ENCODE measurements at regions not wholly inside any gene's neighbourhood (a gene's known extent, or its start where the extent isn't known, plus 50 kb on each side); places are given as distances from the start of the nearest gene placed in this dataset.

DNA sequence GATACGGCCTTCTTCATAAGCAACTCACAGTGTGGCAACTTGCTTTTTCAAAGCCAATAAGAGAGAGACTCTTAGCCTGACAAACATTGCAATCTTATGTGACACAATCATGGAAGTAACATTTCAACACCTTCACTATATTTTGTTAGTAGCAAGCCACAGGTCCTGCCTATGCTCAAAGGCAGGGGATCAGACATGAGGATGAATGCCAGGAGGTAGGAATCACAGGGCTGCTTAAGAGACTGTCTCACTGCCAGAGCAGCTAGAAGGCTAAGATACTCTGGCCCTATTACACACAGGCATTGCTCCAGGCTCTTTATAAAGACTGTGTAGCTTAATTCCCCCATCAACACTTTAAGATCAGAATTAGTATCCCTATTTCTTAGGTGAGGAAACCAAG lies 236.2 kb upstream of the KAZN start (continued):
- TF ChIP-seq, protein P1, sequence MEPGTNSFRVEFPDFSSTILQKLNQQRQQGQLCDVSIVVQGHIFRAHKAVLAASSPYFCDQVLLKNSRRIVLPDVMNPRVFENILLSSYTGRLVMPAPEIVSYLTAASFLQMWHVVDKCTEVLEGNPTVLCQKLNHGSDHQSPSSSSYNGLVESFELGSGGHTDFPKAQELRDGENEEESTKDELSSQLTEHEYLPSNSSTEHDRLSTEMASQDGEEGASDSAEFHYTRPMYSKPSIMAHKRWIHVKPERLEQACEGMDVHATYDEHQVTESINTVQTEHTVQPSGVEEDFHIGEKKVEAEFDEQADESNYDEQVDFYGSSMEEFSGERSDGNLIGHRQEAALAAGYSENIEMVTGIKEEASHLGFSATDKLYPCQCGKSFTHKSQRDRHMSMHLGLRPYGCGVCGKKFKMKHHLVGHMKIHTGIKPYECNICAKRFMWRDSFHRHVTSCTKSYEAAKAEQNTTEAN (CRISPR knock-in tag; IDR thresholded peaks at IDR 0.05): no peak
- no peak for TF ChIP-seq NFYB (CRISPR knock-in tag; conservative IDR thresholded peaks at IDR 0.05; ENCODE audit: low read depth)
- TF ChIP-seq, protein P2, sequence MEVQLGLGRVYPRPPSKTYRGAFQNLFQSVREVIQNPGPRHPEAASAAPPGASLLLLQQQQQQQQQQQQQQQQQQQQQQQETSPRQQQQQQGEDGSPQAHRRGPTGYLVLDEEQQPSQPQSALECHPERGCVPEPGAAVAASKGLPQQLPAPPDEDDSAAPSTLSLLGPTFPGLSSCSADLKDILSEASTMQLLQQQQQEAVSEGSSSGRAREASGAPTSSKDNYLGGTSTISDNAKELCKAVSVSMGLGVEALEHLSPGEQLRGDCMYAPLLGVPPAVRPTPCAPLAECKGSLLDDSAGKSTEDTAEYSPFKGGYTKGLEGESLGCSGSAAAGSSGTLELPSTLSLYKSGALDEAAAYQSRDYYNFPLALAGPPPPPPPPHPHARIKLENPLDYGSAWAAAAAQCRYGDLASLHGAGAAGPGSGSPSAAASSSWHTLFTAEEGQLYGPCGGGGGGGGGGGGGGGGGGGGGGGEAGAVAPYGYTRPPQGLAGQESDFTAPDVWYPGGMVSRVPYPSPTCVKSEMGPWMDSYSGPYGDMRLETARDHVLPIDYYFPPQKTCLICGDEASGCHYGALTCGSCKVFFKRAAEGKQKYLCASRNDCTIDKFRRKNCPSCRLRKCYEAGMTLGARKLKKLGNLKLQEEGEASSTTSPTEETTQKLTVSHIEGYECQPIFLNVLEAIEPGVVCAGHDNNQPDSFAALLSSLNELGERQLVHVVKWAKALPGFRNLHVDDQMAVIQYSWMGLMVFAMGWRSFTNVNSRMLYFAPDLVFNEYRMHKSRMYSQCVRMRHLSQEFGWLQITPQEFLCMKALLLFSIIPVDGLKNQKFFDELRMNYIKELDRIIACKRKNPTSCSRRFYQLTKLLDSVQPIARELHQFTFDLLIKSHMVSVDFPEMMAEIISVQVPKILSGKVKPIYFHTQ (CRISPR knock-in tag; IDR thresholded peaks at IDR 0.05): no peak
- no peak for TF ChIP-seq JUN (CRISPR knock-in tag; IDR thresholded peaks at IDR 0.05)
- TF ChIP-seq MYBL2 (CRISPR knock-in tag; IDR thresholded peaks at IDR 0.05): no peak
- no peak for TF ChIP-seq GTF2I (CRISPR knock-in tag; conservative IDR thresholded peaks at IDR 0.05)

DNA sequence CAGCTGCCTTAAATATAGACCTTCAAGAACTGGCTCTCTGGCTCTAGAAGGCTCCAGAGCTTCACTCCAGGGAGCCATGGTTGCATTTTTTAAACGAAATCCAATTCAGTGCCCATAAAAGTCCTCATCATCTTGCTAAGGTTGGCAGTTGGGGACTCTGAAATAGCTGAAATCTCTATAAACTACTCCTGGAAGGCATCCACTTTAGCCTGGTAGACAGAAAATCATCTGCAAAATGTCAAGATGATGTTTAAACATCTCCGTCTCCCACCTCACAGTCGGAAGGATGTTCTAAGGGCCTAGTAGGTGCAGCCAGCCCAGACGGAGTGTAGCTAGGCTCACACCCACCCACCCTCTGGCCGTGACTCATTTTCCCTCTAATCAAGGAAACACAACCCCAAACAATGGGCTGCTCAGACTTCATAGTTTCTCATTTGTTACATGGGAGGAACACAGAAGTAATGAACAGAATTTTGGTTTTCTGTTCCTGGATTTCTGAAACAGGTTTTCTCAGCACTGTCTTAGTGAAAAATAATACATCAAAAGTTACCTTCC lies 235.4 kb upstream of the KAZN start:
- DNase-seq (ENCODE audit: low spot score) (no peak), ATAC-seq (no peak)
- TF ChIP-seq, protein P3, sequence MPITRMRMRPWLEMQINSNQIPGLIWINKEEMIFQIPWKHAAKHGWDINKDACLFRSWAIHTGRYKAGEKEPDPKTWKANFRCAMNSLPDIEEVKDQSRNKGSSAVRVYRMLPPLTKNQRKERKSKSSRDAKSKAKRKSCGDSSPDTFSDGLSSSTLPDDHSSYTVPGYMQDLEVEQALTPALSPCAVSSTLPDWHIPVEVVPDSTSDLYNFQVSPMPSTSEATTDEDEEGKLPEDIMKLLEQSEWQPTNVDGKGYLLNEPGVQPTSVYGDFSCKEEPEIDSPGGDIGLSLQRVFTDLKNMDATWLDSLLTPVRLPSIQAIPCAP (CRISPR knock-in tag; IDR thresholded peaks at IDR 0.05): no peak
- TF ChIP-seq, protein P4, sequence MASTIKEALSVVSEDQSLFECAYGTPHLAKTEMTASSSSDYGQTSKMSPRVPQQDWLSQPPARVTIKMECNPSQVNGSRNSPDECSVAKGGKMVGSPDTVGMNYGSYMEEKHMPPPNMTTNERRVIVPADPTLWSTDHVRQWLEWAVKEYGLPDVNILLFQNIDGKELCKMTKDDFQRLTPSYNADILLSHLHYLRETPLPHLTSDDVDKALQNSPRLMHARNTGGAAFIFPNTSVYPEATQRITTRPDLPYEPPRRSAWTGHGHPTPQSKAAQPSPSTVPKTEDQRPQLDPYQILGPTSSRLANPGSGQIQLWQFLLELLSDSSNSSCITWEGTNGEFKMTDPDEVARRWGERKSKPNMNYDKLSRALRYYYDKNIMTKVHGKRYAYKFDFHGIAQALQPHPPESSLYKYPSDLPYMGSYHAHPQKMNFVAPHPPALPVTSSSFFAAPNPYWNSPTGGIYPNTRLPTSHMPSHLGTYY (CRISPR knock-in tag; IDR thresholded peaks at IDR 0.05): no peak
- TF ChIP-seq FOXK1 (CRISPR knock-in tag; IDR thresholded peaks at IDR 0.05) (no peak), KAT7 (CRISPR knock-in tag; IDR thresholded peaks at IDR 0.05; ENCODE audit: borderline replicate concordance) (no peak), ATF1 (CRISPR knock-in tag; IDR thresholded peaks at IDR 0.05) (no peak), RORB (CRISPR knock-in tag; IDR thresholded peaks at IDR 0.05) (no peak), ZBTB21 (CRISPR knock-in tag; IDR thresholded peaks at IDR 0.05; ENCODE audit: borderline replicate concordance) (no peak), JAZF1 (CRISPR knock-in tag; IDR thresholded peaks at IDR 0.05) (no peak), GTF2I (CRISPR knock-in tag; conservative IDR thresholded peaks at IDR 0.05) (no peak), TEAD4 (CRISPR knock-in tag; IDR thresholded peaks at IDR 0.05) (no peak), FOXP1 (CRISPR knock-in tag; IDR thresholded peaks at IDR 0.05; ENCODE audit: borderline replicate concordance) (no peak), GABPB1 (CRISPR knock-in tag; IDR thresholded peaks at IDR 0.05) (no peak), ZNF416 (CRISPR knock-in tag; IDR thresholded peaks at IDR 0.05) (no peak), SP1 (CRISPR knock-in tag; conservative IDR thresholded peaks at IDR 0.05) (no peak)
- TF ChIP-seq, protein P5, sequence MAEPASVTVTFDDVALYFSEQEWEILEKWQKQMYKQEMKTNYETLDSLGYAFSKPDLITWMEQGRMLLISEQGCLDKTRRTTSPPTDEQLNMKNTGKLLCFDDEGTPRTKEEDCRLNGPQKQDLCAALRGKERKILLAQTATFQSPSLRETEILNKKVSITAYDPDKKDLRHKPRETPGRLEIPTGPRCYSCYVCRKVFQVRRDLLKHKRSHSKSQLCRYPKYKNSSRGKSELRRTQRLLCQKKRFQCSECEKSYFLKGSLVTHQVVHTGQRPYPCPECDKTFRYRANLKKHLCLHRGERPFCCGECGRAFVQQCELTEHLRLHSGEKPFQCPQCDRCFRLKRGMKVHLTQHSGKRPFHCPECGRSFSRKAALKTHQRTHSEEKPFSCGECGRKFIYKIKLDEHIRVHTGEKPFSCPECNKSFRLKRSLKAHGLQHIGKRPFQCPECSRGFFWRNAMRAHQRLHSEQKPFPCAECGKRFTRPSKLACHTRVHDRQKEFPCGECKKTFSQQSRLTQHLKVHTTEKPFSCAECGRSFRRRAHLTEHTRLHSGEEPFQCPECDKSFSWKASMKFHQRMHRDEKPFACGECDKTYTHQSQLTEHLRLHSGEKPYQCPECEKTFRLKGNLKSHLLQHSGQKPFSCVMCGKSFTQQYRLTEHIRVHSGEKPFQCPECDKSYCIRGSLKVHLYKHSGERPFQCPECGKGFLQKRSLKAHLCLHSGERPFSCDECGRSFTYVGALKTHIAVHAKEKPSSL (CRISPR knock-in tag; conservative IDR thresholded peaks at IDR 0.05): no peak
- TF ChIP-seq, protein P6, sequence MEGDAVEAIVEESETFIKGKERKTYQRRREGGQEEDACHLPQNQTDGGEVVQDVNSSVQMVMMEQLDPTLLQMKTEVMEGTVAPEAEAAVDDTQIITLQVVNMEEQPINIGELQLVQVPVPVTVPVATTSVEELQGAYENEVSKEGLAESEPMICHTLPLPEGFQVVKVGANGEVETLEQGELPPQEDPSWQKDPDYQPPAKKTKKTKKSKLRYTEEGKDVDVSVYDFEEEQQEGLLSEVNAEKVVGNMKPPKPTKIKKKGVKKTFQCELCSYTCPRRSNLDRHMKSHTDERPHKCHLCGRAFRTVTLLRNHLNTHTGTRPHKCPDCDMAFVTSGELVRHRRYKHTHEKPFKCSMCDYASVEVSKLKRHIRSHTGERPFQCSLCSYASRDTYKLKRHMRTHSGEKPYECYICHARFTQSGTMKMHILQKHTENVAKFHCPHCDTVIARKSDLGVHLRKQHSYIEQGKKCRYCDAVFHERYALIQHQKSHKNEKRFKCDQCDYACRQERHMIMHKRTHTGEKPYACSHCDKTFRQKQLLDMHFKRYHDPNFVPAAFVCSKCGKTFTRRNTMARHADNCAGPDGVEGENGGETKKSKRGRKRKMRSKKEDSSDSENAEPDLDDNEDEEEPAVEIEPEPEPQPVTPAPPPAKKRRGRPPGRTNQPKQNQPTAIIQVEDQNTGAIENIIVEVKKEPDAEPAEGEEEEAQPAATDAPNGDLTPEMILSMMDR (IDR thresholded peaks at IDR 0.05): no peak
- TF ChIP-seq, protein P7, sequence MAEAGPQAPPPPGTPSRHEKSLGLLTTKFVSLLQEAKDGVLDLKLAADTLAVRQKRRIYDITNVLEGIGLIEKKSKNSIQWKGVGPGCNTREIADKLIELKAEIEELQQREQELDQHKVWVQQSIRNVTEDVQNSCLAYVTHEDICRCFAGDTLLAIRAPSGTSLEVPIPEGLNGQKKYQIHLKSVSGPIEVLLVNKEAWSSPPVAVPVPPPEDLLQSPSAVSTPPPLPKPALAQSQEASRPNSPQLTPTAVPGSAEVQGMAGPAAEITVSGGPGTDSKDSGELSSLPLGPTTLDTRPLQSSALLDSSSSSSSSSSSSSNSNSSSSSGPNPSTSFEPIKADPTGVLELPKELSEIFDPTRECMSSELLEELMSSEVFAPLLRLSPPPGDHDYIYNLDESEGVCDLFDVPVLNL (CRISPR knock-in tag; IDR thresholded peaks at IDR 0.05; ENCODE audit: borderline replicate concordance, low read depth): no peak
- TF ChIP-seq, protein P8, sequence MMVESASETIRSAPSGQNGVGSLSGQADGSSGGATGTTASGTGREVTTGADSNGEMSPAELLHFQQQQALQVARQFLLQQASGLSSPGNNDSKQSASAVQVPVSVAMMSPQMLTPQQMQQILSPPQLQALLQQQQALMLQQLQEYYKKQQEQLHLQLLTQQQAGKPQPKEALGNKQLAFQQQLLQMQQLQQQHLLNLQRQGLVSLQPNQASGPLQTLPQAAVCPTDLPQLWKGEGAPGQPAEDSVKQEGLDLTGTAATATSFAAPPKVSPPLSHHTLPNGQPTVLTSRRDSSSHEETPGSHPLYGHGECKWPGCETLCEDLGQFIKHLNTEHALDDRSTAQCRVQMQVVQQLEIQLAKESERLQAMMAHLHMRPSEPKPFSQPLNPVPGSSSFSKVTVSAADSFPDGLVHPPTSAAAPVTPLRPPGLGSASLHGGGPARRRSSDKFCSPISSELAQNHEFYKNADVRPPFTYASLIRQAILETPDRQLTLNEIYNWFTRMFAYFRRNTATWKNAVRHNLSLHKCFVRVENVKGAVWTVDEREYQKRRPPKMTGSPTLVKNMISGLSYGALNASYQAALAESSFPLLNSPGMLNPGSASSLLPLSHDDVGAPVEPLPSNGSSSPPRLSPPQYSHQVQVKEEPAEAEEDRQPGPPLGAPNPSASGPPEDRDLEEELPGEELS (CRISPR knock-in tag; IDR thresholded peaks at IDR 0.05): no peak
- no peak overlapping the region for H3K4me3 Mint-ChIP-seq
- H3K9me3 Mint-ChIP-seq: peaks cover 27% of the 10 kb centered on the region
- POLR2A ChIA-PET: no interaction called here
- peaks cover 12% of the 10 kb centered on the region for H3K4me1 Mint-ChIP-seq
- H3K36me3 Mint-ChIP-seq: peaks cover 8% of the 10 kb centered on the region
- peaks cover 18% of the 10 kb centered on the region for H3K27me3 Mint-ChIP-seq (ENCODE audit: low read depth)
- CTCF ChIA-PET: interaction anchor here (2.0 kb wide), 1 partner anchor 249 kb away, joined by 6 read pairs; no protein-coding TSS in a partner anchor
- H3K27ac Mint-ChIP-seq: no peak overlapping the region
